SK-N-SH treated with all-trans-retinoic acid at 6 μM for 48 hours (cell line): ENCODE measurements at regions not wholly inside any gene's neighbourhood (a gene's known extent, or its start where the extent isn't known, plus 50 kb on each side); places are given as distances from the start of the nearest gene placed in this dataset.
"Not testable (repeated sequence)": the region's sequence is repeated elsewhere in the genome, so short reads cannot be mapped to it uniquely, and the experiment has no call there.

Experiments
- ARNTL ChIP-seq: fragments of 450-650 bp; formaldehyde crosslinking; IDR thresholded peaks from 2 replicates; pipeline ENCODE4 v1.5.0; 2020; ENCODE audit warnings: low read depth, mild to moderate bottlenecking, moderate library complexity, borderline replicate concordance
- BACH2 ChIP-seq: fragments of 250-450 bp; sonication (Bioruptor Pico); IDR thresholded peaks from 2 replicates; pipeline ENCODE4 v1.9.0; 2021; ENCODE audit warnings: mild to moderate bottlenecking, borderline replicate concordance
- CSDC2 ChIP-seq: fragments of 250-450 bp; sonication (Bioruptor Pico); IDR thresholded peaks from 2 replicates; pipeline ENCODE4 v1.5.0; 2020; ENCODE audit warnings: mild to moderate bottlenecking, moderate library complexity
- CSRNP3 ChIP-seq: fragments of 250-450 bp; sonication (Bioruptor Pico); IDR thresholded peaks from 2 replicates; pipeline ENCODE4 v1.5.1; 2021; ENCODE audit warnings: mild to moderate bottlenecking, moderate library complexity
- ESRRG ChIP-seq: fragments of 250-450 bp; sonication (Bioruptor Pico); IDR thresholded peaks from 2 replicates; pipeline ENCODE4 v1.6.1; 2021; ENCODE audit warnings: mild to moderate bottlenecking
- PATZ1 ChIP-seq: fragments of 250-450 bp; sonication (Bioruptor Pico); IDR thresholded peaks from 2 replicates; pipeline ENCODE4 v1.8.0; 2020; ENCODE audit warnings: mild to moderate bottlenecking, moderate library complexity, borderline replicate concordance
- PPARA ChIP-seq: fragments of 250-450 bp; sonication (Bioruptor Pico); IDR thresholded peaks from 2 replicates; pipeline ENCODE4 v1.5.0; 2020; ENCODE audit warnings: mild to moderate bottlenecking, borderline replicate concordance
- RARB ChIP-seq: fragments of 250-450 bp; sonication (Bioruptor Pico); IDR thresholded peaks from 2 replicates; pipeline ENCODE4 v1.8.0; 2021; ENCODE audit warnings: mild to moderate bottlenecking, moderate library complexity
- TOX ChIP-seq: fragments of 250-450 bp; sonication (Bioruptor Pico); IDR thresholded peaks from 2 replicates; pipeline ENCODE4 v1.8.0; 2021; ENCODE audit warnings: mild to moderate bottlenecking, moderate library complexity, borderline replicate concordance
- TSHZ2 ChIP-seq: fragments of 250-450 bp; sonication (Bioruptor Pico); IDR thresholded peaks from 2 replicates; pipeline ENCODE4 v1.5.0; 2020; ENCODE audit warnings: mild to moderate bottlenecking, moderate library complexity
- ZFP3 ChIP-seq: fragments of 250-450 bp; sonication (Bioruptor Pico); IDR thresholded peaks from 2 replicates; pipeline ENCODE4 v1.5.0; 2020; ENCODE audit warnings: mild to moderate bottlenecking, moderate library complexity
- ZNF8 ChIP-seq: fragments of 450-650 bp; formaldehyde crosslinking; IDR thresholded peaks from 2 replicates; pipeline ENCODE4 v1.5.0; 2020; ENCODE audit warnings: mild to moderate bottlenecking, moderate library complexity

DNA sequence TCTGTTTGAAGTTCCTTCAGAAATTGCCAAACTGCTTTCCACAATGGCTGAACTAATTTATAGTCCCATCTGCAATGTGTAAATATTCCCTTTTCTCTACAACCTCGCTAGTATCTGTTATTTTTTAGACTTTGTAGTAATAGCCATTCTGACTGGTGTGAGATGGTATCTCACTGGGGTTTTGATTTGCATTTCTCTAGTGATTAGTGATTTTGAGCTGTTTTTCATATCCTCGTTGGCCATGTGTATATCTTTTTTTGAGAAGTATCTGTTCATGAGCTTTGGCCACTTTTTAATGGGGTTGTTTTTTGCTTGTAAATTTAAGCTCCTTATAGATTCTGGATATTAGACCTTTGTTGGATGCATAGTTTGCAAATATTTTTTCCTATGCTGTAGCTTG lies 310.6 kb downstream of the ICE1 start:
- not testable (repeated sequence) for TF ChIP-seq ZNF8 (CRISPR knock-in tag); TSHZ2; PPARA; CSRNP3 (CRISPR knock-in tag); ARNTL (CRISPR knock-in tag); TOX (CRISPR knock-in tag); ESRRG (CRISPR knock-in tag); PATZ1 (CRISPR knock-in tag); BACH2; RARB (CRISPR knock-in tag); ZFP3 (CRISPR knock-in tag); CSDC2 (CRISPR knock-in tag)
